CD4-positive, alpha-beta T cell treated with Interleukin-17A for 1 hour (primary cell): ENCODE measurements at regions not wholly inside any gene's neighbourhood (a gene's known extent, or its start where the extent isn't known, plus 50 kb on each side); places are given as distances from the start of the nearest gene placed in this dataset.

ENCODE experiments used
- DNase-seq: peaks from one replicate; pipeline ENCODE4 v3.0.0-alpha.2; 2020

DNA sequence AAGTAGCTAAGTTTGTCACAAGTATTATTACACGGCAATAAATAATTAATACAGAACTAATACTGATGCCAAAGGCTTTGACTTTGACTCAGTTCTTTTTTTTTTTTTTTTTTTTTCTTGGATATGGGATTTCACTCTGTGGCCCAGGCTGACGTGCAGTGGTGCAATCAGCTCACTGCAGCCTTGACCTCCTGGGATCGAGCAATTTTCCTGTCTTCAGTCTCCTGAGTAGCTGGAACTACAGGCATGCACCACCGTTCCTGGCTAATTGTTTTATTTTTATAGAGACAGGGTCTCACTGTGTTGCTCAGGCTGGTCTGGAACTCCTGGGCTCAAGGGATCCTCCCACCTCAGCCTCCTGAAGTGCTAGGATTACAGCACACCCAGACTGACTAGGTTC is 284.5 kb downstream of the SS18 start:
- DNase-seq = no peak

DNA sequence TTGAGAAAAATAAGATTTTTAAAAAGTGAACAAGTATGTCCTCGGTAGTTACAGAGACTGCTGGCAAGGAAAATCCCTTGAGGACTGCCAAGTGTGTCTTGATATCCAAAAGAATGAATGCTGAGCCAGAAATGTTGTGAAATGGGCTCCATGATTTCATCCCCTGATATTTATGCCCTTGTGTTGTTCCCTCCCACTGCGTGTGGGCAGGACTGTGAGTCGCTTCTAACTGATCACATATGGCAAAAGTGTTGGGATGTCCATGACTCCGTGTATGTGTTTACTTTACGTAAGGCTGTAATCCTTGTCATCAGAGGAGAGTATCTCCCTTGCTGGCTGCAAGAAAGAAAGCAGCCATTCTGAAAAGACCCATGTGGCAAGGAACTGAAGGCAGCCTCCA is 285.1 kb downstream of the SS18 start:
- DNase-seq = no peak

DNA sequence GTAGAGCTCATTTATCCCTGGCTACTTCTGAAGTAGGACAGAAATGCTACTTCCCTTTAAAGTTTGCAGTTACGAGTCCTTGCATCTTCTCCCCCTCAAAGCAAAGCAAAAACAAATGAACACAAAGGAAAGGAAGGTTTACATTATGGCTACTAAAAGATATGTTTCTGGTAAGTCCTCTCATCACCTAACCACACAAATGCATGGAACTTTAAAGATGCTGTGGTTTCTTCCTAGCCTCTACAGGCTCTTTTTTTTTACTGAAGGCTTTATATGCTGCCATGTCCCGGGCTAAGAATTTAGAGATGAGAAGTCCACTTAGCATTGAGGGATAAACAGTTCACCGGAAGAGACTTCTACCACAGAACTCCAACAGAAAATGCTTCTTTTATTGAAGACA is 291.2 kb downstream of the SS18 start:
- no peak for DNase-seq

DNA sequence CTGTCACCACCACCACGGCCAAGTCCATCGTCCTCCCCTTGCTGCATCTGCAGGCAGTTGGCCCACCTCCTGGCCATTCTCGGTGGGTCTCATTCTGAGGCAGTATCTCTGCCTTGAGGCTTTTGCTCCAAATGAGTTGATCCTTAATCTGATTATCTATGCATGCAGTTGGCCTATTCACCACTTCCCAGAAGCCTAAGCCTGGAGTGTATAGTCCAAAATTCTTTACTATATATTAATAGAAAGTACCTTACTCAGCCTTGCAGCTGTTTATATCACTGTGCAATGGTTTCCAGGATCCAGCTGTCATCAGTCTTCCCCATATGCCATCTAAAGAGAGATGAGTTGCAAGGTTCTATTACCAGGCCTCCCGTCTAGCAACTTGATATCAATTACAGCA is 292.4 kb downstream of the SS18 start:
- no peak for DNase-seq

DNA sequence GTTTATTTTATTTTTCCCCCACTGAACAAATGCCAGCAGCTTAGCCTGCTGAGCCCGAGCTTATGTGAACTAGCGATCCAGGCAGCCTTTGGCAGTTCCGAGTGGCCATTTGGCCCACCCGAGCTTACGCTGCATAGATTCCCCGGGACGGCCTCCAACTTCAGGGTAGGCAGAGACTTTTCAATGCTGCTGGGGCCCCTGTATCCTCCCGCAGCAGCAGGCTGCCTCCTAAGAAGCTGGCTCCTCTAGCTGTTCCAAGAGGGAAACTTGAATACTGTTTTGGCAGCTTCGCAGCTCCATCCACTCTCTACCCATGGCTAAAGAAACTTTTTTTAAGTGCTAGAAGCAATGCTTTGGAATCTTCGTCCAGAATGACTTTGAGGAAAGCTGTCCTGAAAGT is 295.2 kb downstream of the SS18 start:
- no peak for DNase-seq

DNA sequence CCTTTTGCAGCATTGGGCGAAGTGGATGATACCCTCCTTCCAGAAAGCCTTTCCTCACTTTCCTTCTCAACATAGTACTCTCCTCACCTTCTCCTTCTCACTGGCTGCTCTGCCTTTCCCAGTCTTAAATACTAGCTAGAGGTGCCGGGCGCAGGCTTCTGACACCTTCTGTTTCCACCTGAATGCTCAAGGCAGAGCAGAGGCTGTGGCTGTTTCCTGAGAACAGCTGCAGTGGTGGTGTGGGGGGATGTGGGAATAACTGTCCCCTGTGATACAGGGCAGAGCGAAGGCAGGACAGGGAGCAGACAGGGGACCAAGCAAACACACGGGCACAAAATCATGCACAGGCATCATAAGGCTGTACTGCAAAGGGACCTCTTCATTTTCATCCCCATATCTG is 303.1 kb downstream of the SS18 start:
- no peak for DNase-seq

DNA sequence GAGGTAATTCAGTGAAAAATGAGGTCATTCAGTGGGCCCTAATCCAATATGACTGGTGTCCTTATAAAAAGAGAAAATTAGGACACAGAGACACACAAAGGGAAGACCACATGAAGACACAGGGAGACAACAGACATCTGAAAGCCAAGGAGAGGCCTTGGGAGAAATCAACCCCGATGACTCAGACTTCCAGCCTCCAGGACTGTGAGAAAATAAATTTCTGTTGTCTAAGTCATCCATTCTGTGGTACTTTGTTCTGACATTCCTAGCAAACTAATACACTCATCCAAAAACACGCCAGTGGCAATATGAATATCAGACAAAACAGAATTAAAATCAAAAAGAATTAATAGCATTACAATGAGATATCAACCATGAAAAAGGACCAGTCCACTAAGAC is 303.7 kb downstream of the SS18 start:
- no peak for DNase-seq

DNA sequence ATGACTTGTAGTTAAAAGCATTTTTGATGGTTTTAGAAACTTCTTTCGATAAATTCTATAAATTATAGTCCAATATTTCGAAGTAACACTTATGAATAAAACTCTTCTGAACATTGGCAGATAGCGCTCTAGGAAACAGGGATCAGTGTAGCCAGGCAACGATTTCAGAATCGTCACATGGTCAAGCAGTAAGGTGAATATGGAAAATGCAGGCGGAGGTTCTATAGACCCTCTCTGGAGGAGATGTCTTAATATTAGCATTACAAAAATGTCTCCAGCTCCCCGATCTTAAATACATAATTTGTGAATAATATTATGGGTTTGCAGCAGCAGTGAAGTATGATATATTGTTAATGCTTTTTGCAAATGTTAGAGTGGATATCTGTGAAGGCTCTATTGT is 310.3 kb downstream of the SS18 start:
- no peak for DNase-seq

DNA sequence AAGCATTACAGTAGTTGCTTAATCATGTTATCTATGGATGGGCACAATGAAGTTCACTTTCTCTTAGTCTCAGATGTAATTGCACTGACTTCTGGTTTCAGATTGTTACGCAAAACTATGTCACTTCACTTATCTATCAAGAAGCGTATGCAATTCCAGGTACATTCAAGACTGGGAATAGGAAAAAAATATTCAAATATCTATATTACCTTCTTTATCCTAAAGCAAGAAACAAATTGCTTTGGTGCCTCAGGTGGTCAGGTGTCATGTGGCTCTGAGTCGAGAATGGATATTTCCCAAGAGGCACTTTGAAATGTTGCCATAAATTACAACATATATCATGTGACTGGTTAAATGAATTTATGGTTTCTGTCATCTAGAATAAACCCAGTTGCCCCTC is 318.6 kb downstream of the SS18 start:
- no peak for DNase-seq

DNA sequence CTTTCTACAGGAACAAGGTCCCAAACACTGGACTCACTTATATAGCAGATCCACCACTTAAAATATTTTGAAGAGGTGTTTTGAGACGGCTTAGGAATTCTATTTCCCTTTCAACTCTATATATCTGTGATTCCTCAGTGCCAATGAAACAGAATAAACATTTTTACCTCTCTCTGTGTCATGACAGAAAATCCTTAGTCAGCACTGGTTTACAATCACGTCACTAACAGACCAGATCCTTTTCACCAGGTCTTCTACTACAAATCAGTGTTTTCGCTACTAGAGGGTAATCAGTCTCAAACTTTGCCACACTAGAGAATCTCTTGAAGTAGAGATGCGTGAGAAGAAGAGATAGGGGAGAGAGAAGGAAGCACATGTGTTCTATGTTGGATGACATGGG is 325.6 kb downstream of the SS18 start:
- DNase-seq = no peak

DNA sequence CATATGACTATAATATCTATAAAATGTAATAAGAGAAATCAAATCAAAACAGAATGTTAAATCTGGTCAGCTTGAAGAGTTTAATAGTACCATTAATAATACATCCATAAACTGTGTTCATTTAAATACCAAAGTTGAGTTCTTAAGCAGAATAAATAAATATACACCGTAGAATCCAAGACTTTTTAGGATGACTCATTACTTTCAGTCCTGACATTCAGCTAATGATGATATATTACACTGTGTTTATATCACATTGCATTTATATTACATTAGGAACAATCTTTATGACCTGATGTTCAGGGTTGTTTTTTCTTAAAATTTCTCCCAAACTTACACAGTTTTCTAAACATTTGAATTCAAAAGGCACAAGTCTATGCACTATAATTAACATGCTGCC is 331.3 kb downstream of the SS18 start:
- no peak for DNase-seq

DNA sequence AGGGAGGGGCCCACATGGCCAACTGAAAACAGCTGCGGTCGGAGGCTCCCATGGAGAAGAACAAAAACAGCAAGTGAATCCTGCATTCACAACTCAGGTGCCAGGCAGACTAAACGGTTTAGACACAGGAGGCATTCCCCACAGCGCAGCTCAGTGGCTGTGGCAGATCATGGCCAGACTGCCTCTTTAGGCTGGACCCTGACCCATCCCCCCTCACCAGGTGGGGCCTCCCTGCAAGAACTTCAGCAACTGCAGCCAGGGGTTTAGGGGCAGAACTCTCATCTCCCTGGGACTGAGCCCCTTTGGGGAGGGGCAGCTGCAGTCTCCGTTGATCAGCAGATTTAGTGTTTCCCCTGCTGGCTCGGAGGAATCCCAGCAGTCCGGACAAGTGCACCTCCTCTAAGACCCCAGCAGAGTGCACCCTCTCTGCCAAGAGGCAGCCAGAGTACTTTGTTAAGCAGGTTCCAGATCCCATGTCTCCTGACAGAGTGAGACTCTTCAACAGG is 346.7 kb downstream of the SS18 start:
- DNase-seq = no peak

DNA sequence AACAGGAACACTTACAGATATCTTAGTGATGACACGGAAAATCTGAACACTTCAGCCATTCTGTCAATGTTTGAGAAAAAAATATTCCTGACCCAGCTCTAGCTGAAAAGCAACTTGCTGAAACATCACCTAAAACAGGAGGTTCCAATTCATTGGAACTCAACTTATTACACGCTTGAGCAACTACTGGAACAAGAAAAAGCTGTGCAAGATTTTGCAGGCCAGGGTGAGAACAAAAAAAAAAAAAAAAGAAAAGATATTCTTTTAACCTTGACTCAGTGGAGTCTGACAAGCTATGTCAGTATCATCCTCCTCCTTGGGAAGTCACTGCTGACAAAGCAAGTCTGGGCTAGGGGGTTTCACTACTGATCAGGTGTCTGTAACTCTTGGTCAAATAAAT is 351.0 kb downstream of the SS18 start:
- no peak for DNase-seq

DNA sequence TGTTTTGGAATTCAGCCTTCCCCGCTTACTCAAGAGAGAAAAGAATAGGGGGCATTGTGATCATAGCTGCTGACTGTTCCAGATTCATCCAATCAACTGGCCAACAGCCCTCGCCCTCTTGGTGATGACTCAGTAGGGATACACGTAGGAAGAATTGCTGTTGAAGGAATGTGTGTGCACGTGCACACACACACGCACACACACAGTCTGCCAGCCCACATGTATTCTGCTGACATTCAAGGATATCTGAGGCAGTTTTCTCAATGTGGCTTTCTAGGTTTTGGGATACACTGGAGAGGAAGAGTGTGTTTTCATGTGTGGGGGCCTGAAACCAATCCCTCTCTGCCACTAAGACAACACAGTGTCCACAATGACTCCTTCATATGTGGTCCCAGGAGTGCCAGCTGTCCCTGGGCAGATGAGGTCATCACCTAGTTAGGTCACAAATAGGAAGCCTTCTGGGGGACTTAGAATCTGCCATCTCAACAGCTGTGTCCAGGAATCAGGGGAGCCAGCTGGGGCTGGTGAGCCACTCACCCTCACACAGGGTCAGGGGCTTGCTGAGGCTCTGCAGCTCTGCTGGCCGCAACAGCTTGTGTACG is 352.6 kb downstream of the SS18 start:
- DNase-seq = no peak

DNA sequence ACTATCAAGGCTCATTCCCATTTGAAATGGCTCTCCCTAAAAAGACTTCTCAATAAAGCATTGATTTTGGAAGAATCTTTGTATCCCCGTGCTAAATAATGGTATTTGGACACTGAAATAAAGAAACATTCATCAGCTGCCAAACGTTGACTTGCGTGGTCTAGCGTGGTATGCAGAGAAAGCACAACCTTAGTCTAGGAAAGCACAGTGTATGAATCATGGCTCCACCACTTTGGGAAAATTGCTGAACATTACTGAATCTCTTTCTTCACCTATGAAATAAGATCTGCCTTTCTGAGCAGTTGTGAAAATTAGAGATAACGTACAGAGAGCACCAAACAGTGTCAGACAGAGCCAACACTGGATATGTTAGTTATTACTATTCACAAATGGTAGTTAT is 353.9 kb downstream of the SS18 start:
- DNase-seq = no peak

DNA sequence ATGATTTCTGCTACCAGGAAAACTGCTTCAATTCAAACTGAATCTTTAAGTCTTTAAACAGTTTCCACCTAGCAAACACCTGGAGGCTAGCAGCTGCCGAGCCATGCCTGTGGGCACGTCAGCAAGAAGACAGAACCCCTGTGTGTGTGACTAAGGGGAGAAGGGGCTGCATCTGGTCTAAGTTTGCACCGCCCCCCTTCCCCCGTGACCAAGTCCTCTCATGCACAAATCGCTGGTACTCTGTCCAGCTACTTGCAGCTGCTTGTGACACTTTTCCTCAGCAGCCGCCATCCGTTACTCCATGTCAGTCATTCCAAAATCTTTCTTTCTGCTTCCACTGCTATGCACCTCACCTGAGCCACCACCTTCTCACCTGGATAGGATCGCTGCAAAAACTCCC is 355.0 kb downstream of the SS18 start:
- DNase-seq = no peak

DNA sequence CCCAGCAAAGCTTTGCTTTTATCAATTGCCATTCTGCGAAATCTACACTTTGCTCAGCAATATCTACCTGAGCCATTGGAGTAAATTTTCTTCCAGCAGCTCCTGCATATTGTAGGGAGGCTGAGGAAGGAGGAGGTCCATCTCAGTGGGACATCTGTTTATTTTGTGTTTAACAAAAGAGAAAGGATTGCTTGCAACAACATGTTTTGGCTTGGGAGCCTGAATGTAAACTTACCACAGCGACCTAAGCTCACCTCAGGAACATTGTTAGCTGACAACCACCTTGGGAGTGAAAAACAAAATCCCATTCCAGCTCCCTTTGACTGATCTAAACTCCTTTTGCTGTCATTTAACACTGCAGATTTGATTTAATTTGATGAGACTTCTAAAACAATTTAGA is 356.1 kb downstream of the SS18 start:
- no peak for DNase-seq

DNA sequence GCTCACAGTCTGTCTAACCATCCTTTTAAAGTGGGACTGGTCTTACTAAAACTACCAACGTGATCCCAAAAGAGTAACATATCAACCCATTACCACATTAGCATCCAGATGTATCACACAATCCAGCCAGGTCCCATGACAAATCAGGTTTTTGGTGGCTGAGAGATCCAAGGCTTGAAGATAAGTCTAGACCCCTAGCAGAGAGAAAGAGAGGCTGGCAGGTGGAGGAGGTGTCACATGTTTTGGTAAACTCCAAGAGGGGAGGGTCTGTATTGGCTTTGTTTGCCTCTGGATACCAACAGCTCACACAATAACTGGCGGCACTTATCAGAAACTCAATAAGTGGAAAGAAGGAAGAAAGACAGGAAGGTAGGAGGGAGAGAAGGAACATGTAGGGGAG is 357.6 kb downstream of the SS18 start:
- DNase-seq = no peak

DNA sequence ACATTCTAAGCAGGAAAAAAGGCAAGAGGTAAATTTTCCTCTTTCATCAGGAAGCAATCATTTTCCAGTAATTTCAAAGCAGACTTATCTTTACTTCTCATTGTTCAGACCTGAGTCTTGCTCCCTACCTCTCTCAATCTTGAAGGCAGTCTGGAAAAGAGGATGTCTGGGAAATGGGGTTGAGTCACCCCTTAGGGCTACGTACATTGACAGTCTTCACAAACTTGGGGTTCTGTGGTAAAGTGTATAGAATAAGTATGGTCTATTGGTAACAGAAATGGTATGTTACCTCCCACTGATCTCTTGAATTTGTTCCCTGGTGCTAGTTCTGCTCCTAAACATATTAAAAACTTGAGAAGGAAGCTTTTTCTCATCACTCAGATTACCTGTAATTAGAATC is 361.3 kb downstream of the SS18 start:
- DNase-seq = no peak

DNA sequence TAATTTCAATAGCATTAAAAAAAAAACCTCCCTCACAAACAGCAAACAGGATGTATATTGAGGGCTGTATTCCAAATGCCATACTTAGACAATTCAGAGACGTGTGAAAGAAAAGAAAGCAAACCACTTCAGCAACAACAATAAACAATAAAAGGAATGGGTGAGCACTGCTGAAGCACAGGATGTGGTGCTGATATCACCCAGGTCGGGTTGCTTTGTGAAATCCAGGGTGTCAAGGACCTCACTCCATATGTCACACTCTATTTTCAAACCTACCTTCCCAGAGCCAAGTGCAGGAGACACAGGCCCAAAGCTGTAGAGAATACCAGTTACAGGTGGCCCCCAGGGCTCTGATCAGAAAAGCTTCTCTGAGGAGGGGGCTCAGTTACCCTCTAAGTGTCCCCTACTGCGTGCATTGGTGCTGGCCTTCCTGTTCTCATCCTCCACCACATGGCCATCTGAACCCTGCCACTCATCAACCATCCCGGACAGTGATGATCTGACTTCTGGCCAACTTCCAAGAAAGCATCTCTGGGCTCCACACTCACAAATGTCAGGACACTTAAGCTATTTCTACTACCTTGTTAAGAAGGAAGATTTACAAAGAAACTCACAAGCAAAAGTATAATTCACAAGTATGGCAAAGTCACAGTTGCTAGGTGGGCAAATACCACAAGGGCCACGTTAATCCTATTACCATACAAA is 363.0 kb downstream of the SS18 start:
- DNase-seq = no peak

DNA sequence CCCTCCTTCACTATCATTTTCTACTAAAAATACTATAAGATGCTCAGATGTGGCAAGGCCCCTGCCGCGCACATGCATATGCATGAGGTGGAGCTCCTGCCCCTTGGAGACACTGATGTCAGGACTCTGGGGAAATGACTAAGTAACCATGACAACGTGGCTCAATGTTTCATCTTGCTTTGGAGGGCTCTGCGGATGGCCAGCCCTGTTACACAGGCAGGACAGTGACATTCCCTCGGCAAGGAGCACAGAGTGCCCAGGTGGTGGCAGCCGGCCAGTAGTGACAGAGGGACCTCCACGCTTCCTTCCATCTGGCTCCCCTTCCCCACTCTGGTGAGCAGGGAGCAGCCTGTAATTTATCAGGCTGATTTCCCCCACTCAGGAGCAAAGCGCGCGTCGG is 364.1 kb downstream of the SS18 start:
- DNase-seq = no peak

DNA sequence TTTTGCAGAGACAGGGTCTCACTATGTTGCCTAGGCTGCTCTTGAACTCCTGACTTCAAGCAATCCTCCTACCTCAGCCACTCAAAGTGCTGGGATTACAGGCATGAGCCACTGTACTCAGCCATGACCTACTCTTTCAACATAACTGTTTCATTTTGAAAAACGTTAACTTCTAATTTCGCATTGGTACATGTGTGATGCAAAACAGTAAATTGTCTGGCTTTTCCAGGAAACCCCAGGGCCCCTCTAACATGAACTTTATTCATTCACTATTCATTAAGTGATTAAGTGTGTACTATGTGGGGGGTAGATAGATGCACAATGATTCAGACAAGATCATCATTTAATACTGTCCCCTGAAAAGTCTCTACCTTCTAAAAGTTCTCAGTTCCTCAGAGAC is 364.9 kb downstream of the SS18 start:
- no peak for DNase-seq

DNA sequence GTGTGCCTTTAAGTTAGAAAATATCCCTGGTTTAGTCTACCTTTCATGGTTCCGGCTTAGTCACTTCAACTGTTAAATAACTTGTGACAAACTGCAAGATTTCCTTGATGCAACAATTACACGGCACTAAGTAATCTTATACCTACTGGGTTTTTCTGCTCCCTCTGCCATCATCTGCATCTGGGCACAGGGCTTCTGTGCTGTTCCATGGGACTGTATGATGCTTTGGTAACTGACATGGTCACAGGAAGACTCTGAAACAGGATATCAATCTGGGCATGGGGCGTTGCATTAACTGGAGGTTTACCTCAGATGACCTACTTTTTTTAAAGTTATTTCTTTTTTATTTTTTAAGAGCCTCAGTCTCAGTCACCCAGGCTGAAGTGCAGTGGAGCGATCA is 365.4 kb downstream of the SS18 start:
- DNase-seq = no peak

DNA sequence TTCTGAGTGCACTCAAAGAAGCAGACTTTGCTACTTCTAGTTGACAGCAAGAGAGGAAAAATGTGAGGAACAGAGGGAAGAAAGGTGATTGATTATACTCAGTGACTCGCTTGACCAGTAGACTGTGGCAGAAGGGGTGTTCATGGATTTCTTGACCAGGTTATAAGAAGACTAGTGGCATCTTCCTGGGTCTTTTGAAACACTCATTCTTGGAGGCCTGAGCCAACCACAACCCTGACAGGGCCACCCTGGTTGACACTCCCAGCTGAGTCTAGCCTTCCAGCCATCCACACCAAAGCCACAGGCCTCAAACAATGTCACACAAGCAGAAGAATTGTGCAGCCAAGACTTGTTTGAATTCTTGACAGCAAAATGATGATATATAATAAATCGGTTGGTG is 366.3 kb downstream of the SS18 start:
- no peak for DNase-seq

DNA sequence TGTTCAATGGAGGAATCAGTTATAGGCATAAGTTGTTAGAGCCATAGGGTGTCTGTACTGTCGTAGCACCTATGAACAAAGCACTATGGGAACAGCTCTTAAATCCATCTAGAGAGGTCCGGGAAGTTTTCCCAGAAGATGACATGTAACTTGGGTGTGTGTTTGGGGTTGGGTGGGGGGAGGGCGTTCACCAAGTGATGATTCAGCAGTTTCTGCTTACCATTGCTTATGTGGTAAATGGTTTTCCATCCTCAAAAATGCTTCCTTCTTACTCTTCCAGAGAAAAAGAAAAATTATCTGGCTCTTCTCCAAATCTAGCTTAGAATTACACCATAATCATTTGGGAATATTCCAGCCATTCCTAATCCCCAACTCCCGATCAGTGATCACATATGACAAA is 361.1 kb upstream of the ZNF521 start:
- DNase-seq = no peak
